HCT116 (cell line): ENCODE measurements at regions not wholly inside any gene's neighbourhood (a gene's known extent, or its start where the extent isn't known, plus 50 kb on each side); places are given as distances from the start of the nearest gene placed in this dataset.

Experiments
- ATAC-seq: fragments of 200-7000 bp; cut with Tn5 transposase; 2 replicates; pipeline ENCODE4 v1.9.1; 2020; ENCODE audit warnings: mild to moderate bottlenecking, moderate library complexity
- BruUV-seq: library from RNA; stranded (reverse); fragments of 400-500 nt; replicated peaks from 2 replicates; lab custom pipeline; 2021; lab: Mats Ljungman, UMichigan
- CTCF ChIA-PET: fragments of 300-600 bp; sonication (Branson Sonifier 250); formaldehyde crosslinking; loops from one replicate; lab custom pipeline; 2021; ENCODE audit warnings: antibody characterized with exemption; lab: Charles Lee
- POLR2A ChIA-PET: fragments of 300-600, 350-600 bp; sonication (Branson Sonifier 250); formaldehyde crosslinking; loops from one replicate; lab custom pipeline; 2021; ENCODE audit warnings: antibody characterized with exemption; lab: Charles Lee
- RAD21 ChIA-PET, 2 experiments: fragments of 300-600 bp; sonication (Branson Sonifier 250); formaldehyde crosslinking; loops; one replicate each; lab custom pipeline; 2023; ENCODE audit warnings: low total read pairs in 2 of 2; ENCODE audit not compliant: uncharacterized antibody in 2 of 2, unreplicated experiment in 2 of 2, low non-redundant PET in 1 of 2; lab: Charles Lee
- DNase-seq: peaks from one replicate; pipeline ENCODE4 v3.0.0-alpha.2; 2010; ENCODE audit warnings: low read depth, low spot score
- H2AFZ ChIP-seq: fragments of 200-600 bp; shearing (Covaris generic), sonication (generic); 2 replicates; pipeline ENCODE4 v1.6.1; 2017; ENCODE audit warnings: low read depth, mixed run types, mixed read lengths, antibody characterized with exemption, low read length; ENCODE audit not compliant: poor library complexity, severe bottlenecking
- H3K27ac ChIP-seq: 2 replicates; pipeline ENCODE4 v1.5.1; 2012; ENCODE audit warnings: low read depth, low read length
- H3K27me3 ChIP-seq: fragments of 200-600 bp; sonication (generic); 2 replicates; pipeline ENCODE4 v1.6.1; 2016; ENCODE audit warnings: mixed run types, low read length, mixed read lengths; ENCODE audit not compliant: insufficient read depth
- H3K36me3 ChIP-seq, 2 experiments: fragments of 200-500 bp in 1 of 2; fragments of 200-600 bp in 1 of 2; sonication (Bioruptor generic) in 1 of 2; sonication (generic) in 1 of 2; 2 replicates each; pipeline versions ENCODE4 v1.5.1 to v1.6.1; 2014 to 2016; ENCODE audit warnings: low read length in 2 of 2, inconsistent platforms in 1 of 2, mixed read lengths in 1 of 2, mixed run types in 1 of 2; ENCODE audit not compliant: insufficient read depth in 2 of 2, control insufficient read depth in 1 of 2
- H3K4me1 ChIP-seq, 2 experiments: fragments of 200-600 bp in 1 of 2; sonication (generic) in 1 of 2; 2 replicates each; pipeline versions ENCODE4 v1.5.1 to v1.6.1; 2012 to 2017; ENCODE audit warnings: low read length in 2 of 2, inconsistent platforms in 1 of 2, mild to moderate bottlenecking in 1 of 2, mixed read lengths in 1 of 2, mixed run types in 1 of 2, moderate library complexity in 1 of 2; ENCODE audit not compliant: insufficient read depth in 2 of 2, control insufficient read depth in 1 of 2
- H3K4me2 ChIP-seq: fragments of 200-600 bp; sonication (generic); 2 replicates; pipeline ENCODE4 v1.6.1; 2017; ENCODE audit warnings: mixed run types, low read length, mixed read lengths
- H3K4me3 ChIP-seq, 2 experiments: fragments of 200-600 bp in 1 of 2; sonication (generic) in 1 of 2; replicated peaks in 1 of 2; 2 replicates each; pipeline ENCODE4 v1.5.1; 2011 to 2016; ENCODE audit warnings: low read length in 2 of 2, control low read depth in 1 of 2, low read depth in 1 of 2, mild to moderate bottlenecking in 1 of 2, mixed read lengths in 1 of 2, mixed run types in 1 of 2
- H3K79me2 ChIP-seq: fragments of 200-600 bp; sonication (generic); 2 replicates; pipeline ENCODE4 v1.6.1; 2017; ENCODE audit warnings: mild to moderate bottlenecking, mixed run types, low read length, moderate library complexity, mixed read lengths; ENCODE audit not compliant: insufficient read depth
- H3K9ac ChIP-seq: fragments of 200-600 bp; sonication (generic); 2 replicates; pipeline ENCODE4 v1.6.1; 2016; ENCODE audit warnings: low read length, mixed read lengths
- H3K9me2 ChIP-seq: fragments of 200-600 bp; sonication (generic), shearing (Covaris generic); 2 replicates; pipeline ENCODE4 v1.6.1; 2017; ENCODE audit warnings: mixed run types, mild to moderate bottlenecking, moderate library complexity; ENCODE audit not compliant: insufficient read depth
- H3K9me3 ChIP-seq, 2 experiments: fragments of 200-500 bp in 1 of 2; fragments of 200-600 bp in 1 of 2; sonication (Bioruptor generic) in 1 of 2; sonication (generic) in 1 of 2; 2 replicates each; pipeline ENCODE4 v1.6.1; 2014 to 2017; ENCODE audit warnings: low read length in 2 of 2, mixed read lengths in 2 of 2, inconsistent platforms in 1 of 2, low read depth in 1 of 2, mild to moderate bottlenecking in 1 of 2, mixed run types in 1 of 2, moderate library complexity in 1 of 2; ENCODE audit not compliant: control insufficient read depth in 1 of 2, insufficient read depth in 1 of 2
- H4K20me1 ChIP-seq: fragments of 200-600 bp; sonication (generic), shearing (Covaris generic); 2 replicates; pipeline ENCODE4 v1.6.1; 2017; ENCODE audit warnings: mixed run types, mild to moderate bottlenecking, moderate library complexity; ENCODE audit not compliant: insufficient read depth
- CEBPB ChIP-seq: IDR thresholded peaks from 2 replicates; pipeline ENCODE4 v1.6.1; 2012; ENCODE audit warnings: low read depth
- ELF1 ChIP-seq: IDR thresholded peaks from 2 replicates; pipeline ENCODE4 v1.6.1; 2012; ENCODE audit warnings: low read depth, borderline replicate concordance
- POLR2A ChIP-seq: IDR thresholded peaks from 2 replicates; pipeline ENCODE4 v1.7.0; 2011; ENCODE audit warnings: borderline replicate concordance; ENCODE audit not compliant: insufficient read depth, insufficient read length; ENCODE audit errors: extremely low read depth
- SIN3A ChIP-seq: IDR thresholded peaks from 2 replicates; pipeline ENCODE4 v1.6.1; 2012; ENCODE audit warnings: low read depth
- SP1 ChIP-seq: IDR thresholded peaks from 2 replicates; pipeline ENCODE4 v1.6.1; 2012; ENCODE audit warnings: low read depth
- SRF ChIP-seq: IDR thresholded peaks from 2 replicates; pipeline ENCODE4 v1.6.1; 2012; ENCODE audit warnings: low read depth
- intact Hi-C: fragments of 100-400 bp; cut with micrococcal nuclease; formaldehyde crosslinking; loops from 2 replicates; pipeline ENCODE4 v1.10.0; 2022
- TF ChIP-seq, protein P1 (sequence below): IDR thresholded peaks from 2 replicates; pipeline ENCODE4 v1.6.1; 2012
- TF ChIP-seq, protein P2 (sequence below): IDR thresholded peaks from 2 replicates; pipeline ENCODE4 v1.6.1; 2012

DNA sequence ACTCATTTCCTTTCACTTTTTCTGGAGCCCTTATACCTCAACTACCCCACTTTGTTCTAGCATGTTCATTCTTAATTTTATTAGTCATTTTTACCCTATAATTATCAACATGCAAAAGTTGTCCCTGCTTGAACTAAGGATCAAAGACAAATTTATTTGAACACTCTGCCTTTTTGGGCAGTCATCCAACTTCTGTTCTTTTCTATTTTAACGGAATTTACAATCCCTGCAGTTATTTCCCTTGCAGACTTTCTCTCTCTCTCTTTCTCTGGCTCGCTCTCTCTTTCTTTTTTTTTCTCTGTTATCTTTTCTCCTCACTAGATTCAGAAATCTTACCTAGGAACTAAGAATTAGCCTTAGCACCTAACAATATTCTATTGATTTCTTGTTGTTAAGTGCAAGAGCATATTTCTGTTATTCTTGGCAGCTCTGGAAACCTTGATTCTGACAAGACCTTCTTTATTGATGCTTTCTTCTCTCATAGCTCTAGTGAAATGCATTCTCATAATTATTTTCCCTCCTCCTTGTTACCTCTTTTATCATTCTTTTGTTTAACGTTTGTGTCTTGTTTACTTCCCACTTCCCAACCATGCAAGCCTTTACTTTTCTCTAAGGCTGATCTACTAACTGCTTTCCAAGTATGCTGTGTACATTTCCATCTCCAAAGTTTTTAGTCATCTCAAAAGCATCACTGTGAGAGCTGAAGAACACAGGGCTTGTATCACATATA is 951.6 kb downstream of the DIPK2A start:
- Histone ChIP-seq H3K9ac (no peak overlapping the region), H3K79me2 (no peaks in the 10 kb centered on the region), H3K4me3 (no peak overlapping the region), H3K4me1 (no peaks in the 10 kb centered on the region), H3K27me3 (no peaks in the 10 kb centered on the region), H3K36me3 (no peaks in the 10 kb centered on the region), H2AFZ (no peak overlapping the region), H3K9me2 (no peaks in the 10 kb centered on the region), H3K27ac (no peak overlapping the region), H3K4me2 (no peak overlapping the region), H4K20me1 (no peaks in the 10 kb centered on the region), H3K9me3 (no peaks in the 10 kb centered on the region)
- ChIA-PET POLR2A (no interaction called here), CTCF (no interaction called here), RAD21 (no interaction called here)
- DNase-seq (no peak), ATAC-seq (no peak)
- no TSS peak for BruUV-seq
- no peak for TF ChIP-seq SP1
- TF ChIP-seq CEBPB, result no peak
- TF ChIP-seq, protein P1, sequence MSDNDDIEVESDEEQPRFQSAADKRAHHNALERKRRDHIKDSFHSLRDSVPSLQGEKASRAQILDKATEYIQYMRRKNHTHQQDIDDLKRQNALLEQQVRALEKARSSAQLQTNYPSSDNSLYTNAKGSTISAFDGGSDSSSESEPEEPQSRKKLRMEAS, result no peak
- intact Hi-C loops, result no loop called here

- intact Hi-C loops, result no loop called here
- RAD21 ChIA-PET, result no interaction called here
- H3K4me1 ChIP-seq, result no peaks in the 10 kb centered on the region
- no peaks in the 10 kb centered on the region for H3K27me3 ChIP-seq
- POLR2A ChIA-PET, result no interaction called here
- H3K27ac ChIP-seq, result no peak overlapping the region
- H3K4me3 ChIP-seq, result no peak overlapping the region
- TF ChIP-seq ELF1 (no peak), SRF (no peak), POLR2A (no peak), SIN3A (no peak)
- TF ChIP-seq, protein P1, result no peak
- TF ChIP-seq, protein P2, sequence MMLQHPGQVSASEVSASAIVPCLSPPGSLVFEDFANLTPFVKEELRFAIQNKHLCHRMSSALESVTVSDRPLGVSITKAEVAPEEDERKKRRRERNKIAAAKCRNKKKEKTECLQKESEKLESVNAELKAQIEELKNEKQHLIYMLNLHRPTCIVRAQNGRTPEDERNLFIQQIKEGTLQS, result no peak
- H2AFZ ChIP-seq, result no peak overlapping the region
- no peak overlapping the region for H3K4me2 ChIP-seq
- H3K9me3 ChIP-seq, result no peaks in the 10 kb centered on the region
- no TSS peak for BruUV-seq
- H3K36me3 ChIP-seq, result no peaks in the 10 kb centered on the region
- H3K79me2 ChIP-seq, result no peaks in the 10 kb centered on the region
- no peaks in the 10 kb centered on the region for H4K20me1 ChIP-seq
- ATAC-seq (no peak), DNase-seq (no peak)
- no peak overlapping the region for H3K9ac ChIP-seq
- H3K9me2 ChIP-seq, result no peaks in the 10 kb centered on the region
- CTCF ChIA-PET, result no interaction called here
Measured at GRCh38 chr3:144930431-144930830, 958.8 kb downstream of the DIPK2A start.
